Suprapubic skin (tissue), 4 donors: ENCODE measurements at regions not wholly inside any gene's neighbourhood (a gene's known extent, or its start where the extent isn't known, plus 50 kb on each side); places are given as distances from the start of the nearest gene placed in this dataset.

ENCODE experiments used
- DNase-seq, 2 donors: peaks; one replicate each; pipeline ENCODE4 v3.0.0-alpha.2; 2019; ENCODE audit warnings: low spot score in 2 of 2
- H3K27ac ChIP-seq: fragments of 200-600 bp; sonication (generic); one replicate; pipeline ENCODE4 v1.5.1; 2019
- H3K27me3 ChIP-seq: fragments of 200-600 bp; sonication (generic); one replicate; pipeline ENCODE4 v1.5.1; 2019
- H3K36me3 ChIP-seq: fragments of 200-600 bp; sonication (generic); one replicate; pipeline ENCODE4 v1.5.1; 2019
- H3K4me1 ChIP-seq: fragments of 200-600 bp; sonication (generic); one replicate; pipeline ENCODE4 v1.5.1; 2019
- H3K4me3 ChIP-seq: fragments of 200-600 bp; sonication (generic); one replicate; pipeline ENCODE4 v1.5.1; 2019; ENCODE audit warnings: mild to moderate bottlenecking
- H3K9me3 ChIP-seq: fragments of 200-600 bp; sonication (generic); one replicate; pipeline ENCODE4 v1.5.1; 2019
- CTCF ChIP-seq, 2 donors: fragments of 200-600 bp in 1 of 2; fragments of 450-650 bp in 1 of 2; sonication (generic) in 1 of 2; IDR thresholded peaks; one replicate each; pipeline ENCODE4 v1.5.1; 2016 to 2019; ENCODE audit warnings: antibody characterized with exemption in 2 of 2, mild to moderate bottlenecking in 1 of 2, moderate library complexity in 1 of 2
- EP300 ChIP-seq: sonication (generic); formaldehyde crosslinking; IDR thresholded peaks from one replicate; pipeline ENCODE4 v1.6.1; 2017; ENCODE audit warnings: antibody characterized with exemption
- POLR2A ChIP-seq, 2 donors: fragments of 450-650 bp; IDR thresholded peaks; one replicate each; pipeline ENCODE4 v1.6.1; 2017; ENCODE audit warnings: antibody characterized with exemption in 2 of 2, mild to moderate bottlenecking in 2 of 2, moderate library complexity in 2 of 2
- POLR2AphosphoS5 ChIP-seq, 3 donors: sonication (generic); formaldehyde crosslinking; IDR thresholded peaks; one replicate each; pipeline ENCODE4 v1.6.1; 2017; ENCODE audit warnings: antibody characterized with exemption in 3 of 3
- WGBS: methylation state at CpG from one replicate; pipeline ENCODE4 v1.1.5; 2018; 5-methylcytosine and 5-hydroxymethylcytosine counted together

DNA sequence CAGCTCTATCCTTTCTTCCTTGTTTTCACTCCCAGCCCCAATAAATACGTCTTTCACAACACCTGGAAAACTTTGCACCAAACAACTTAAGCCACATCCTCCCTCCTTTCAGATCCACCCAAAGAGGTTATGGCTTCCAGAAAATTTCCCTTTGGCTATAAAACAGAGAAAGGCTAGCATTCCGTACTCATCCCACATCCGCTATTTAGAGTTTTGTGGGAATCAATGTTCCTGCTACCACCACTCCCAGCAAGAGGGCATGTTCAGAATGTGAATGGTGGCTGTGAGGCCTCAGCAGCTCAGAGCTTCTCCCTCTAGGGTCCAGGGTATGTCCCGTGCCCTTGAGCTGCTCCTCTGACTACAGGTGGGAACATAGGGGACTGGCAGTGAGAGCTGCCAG lies 214.6 kb downstream of the NCK2 start:
- TF ChIP-seq POLR2A (IDR thresholded peaks at IDR 0.05), result no peak
- TF ChIP-seq EP300, result no peak
- TF ChIP-seq CTCF (IDR thresholded peaks at IDR 0.05), result no peak
- TF ChIP-seq POLR2AphosphoS5 (IDR thresholded peaks at IDR 0.05), result no peak
- 88% methylated on average over 4 of the region's 4 CpGs for WGBS
- DNase-seq, result no peak
- no peak overlapping the region for H3K27ac ChIP-seq
- no peaks in the 10 kb centered on the region for H3K9me3 ChIP-seq
- no peak overlapping the region for H3K4me3 ChIP-seq
- no peaks in the 10 kb centered on the region for H3K36me3 ChIP-seq
- H3K4me1 ChIP-seq, result no peaks in the 10 kb centered on the region
- H3K27me3 ChIP-seq, result no peaks in the 10 kb centered on the region

GRCh38 chr2:105954891-105955290 lies 210.2 kb downstream of the NCK2 start:
- no peak for DNase-seq
- no peaks in the 10 kb centered on the region for H3K9me3 ChIP-seq
- no peaks in the 10 kb centered on the region for H3K27me3 ChIP-seq
- no peaks in the 10 kb centered on the region for H3K4me1 ChIP-seq
- TF ChIP-seq POLR2A (IDR thresholded peaks at IDR 0.05) (no peak), CTCF (IDR thresholded peaks at IDR 0.05) (no peak), POLR2AphosphoS5 (IDR thresholded peaks at IDR 0.05) (no peak), EP300 (no peak)
- no peaks in the 10 kb centered on the region for H3K36me3 ChIP-seq
- H3K27ac ChIP-seq, result no peak overlapping the region
- WGBS, result 88% methylated on average over 3 of the region's 3 CpGs
- H3K4me3 ChIP-seq, result no peak overlapping the region

DNA sequence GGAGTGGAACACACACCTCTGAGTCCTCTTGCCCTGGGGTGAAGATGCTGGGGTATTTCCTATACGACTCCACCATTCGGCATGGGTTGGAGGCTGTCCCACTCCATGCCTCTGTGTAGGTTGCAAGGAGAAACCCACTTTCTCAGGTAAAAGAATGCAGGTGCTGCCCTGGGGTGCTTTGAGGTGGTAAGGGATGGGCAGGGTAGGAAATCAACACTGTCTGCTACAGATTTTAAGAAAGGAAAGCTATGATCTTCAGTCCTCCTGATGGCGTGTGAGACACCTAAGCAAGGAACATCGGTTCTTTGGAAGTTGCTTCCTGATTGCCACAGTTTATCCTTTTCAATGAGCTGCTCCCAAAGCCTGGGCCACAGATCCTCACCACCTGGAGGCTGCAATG lies 209.2 kb downstream of the NCK2 start:
- Histone ChIP-seq H3K4me3 (no peak overlapping the region), H3K27me3 (no peaks in the 10 kb centered on the region), H3K27ac (no peak overlapping the region), H3K4me1 (no peaks in the 10 kb centered on the region), H3K36me3 (no peaks in the 10 kb centered on the region), H3K9me3 (no peaks in the 10 kb centered on the region)
- 87% methylated on average over 4 of the region's 4 CpGs for WGBS
- TF ChIP-seq CTCF (IDR thresholded peaks at IDR 0.05), result no peak
- no peak for TF ChIP-seq POLR2A (IDR thresholded peaks at IDR 0.05)
- no peak for TF ChIP-seq EP300
- no peak for TF ChIP-seq POLR2AphosphoS5 (IDR thresholded peaks at IDR 0.05)
- DNase-seq, result no peak

DNA sequence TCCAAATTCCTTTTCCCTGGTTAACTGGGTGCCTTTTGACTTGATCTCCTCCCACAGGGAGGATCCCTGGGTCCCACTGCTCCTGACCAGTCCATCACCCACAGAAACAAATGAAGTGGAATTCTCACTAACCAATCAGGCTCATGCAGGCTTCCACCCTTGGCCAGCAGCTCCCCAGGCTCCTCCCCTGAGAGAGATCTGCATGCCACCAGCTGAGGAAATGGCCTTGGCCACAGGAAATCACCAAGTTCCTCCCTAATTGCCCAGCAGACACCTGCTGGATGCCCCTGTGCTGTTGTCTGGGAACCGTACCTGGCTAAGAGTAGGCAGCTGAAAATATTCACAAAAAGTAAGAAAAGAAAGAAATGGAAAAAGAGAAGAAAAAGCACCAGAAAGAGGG lies 207.4 kb downstream of the NCK2 start:
- Histone ChIP-seq H3K4me1 (no peaks in the 10 kb centered on the region), H3K36me3 (no peaks in the 10 kb centered on the region), H3K27ac (no peak overlapping the region), H3K4me3 (no peak overlapping the region), H3K9me3 (no peaks in the 10 kb centered on the region), H3K27me3 (no peaks in the 10 kb centered on the region)
- no peak for DNase-seq
- WGBS, result 71% methylated on average over 1 of the region's 1 CpG
- TF ChIP-seq CTCF (IDR thresholded peaks at IDR 0.05) (no peak), POLR2AphosphoS5 (IDR thresholded peaks at IDR 0.05) (no peak), POLR2A (IDR thresholded peaks at IDR 0.05) (no peak), EP300 (no peak)

GRCh38 chr2:105951384-105951694 lies 206.6 kb downstream of the NCK2 start:
- H3K27ac ChIP-seq, result no peak overlapping the region
- no peaks in the 10 kb centered on the region for H3K27me3 ChIP-seq
- DNase-seq, result no peak
- no peaks in the 10 kb centered on the region for H3K36me3 ChIP-seq
- H3K9me3 ChIP-seq, result no peaks in the 10 kb centered on the region
- WGBS, result 86% methylated on average over 3 of the region's 3 CpGs
- no peak overlapping the region for H3K4me3 ChIP-seq
- H3K4me1 ChIP-seq, result no peaks in the 10 kb centered on the region
- no peak for TF ChIP-seq EP300
- no peak for TF ChIP-seq POLR2A (IDR thresholded peaks at IDR 0.05)
- no peak for TF ChIP-seq CTCF (IDR thresholded peaks at IDR 0.05)
- TF ChIP-seq POLR2AphosphoS5 (IDR thresholded peaks at IDR 0.05), result no peak
